B cell (primary cell): ENCODE measurements at regions not wholly inside any gene's neighbourhood (a gene's known extent, or its start where the extent isn't known, plus 50 kb on each side); places are given as distances from the start of the nearest gene placed in this dataset.

Experiments
- CTCF ChIP-seq: fragments of 200-600 bp; IDR thresholded peaks from one replicate; pipeline ENCODE4 v1.8.0; 2022; ENCODE audit warnings: antibody characterized with exemption, mild to moderate bottlenecking
- EZH2 ChIP-seq: IDR thresholded peaks from 2 replicates; pipeline ENCODE4 v1.6.1; 2012; ENCODE audit warnings: borderline replicate concordance, low read depth, mild to moderate bottlenecking, moderate library complexity, low read length; ENCODE audit not compliant: insufficient read depth, poor library complexity, severe bottlenecking

- TF ChIP-seq EZH2 (no peak), CTCF (no peak)
Measured at GRCh38 chr16:6728381-6728780, 604.3 kb upstream of the RBFOX1 start.
